DOHH2 (cell line): ENCODE measurements at regions not wholly inside any gene's neighbourhood (a gene's known extent, or its start where the extent isn't known, plus 50 kb on each side); places are given as distances from the start of the nearest gene placed in this dataset.
"Not testable (repeated sequence)": the region's sequence is repeated elsewhere in the genome, so short reads cannot be mapped to it uniquely, and the experiment has no call there.

Experiments used
- H3F3A ChIP-seq: fragments of 200-600 bp; sonication (generic), shearing (Covaris generic); 2 replicates; pipeline ENCODE4 v1.6.0; 2016; ENCODE audit warnings: antibody characterized with exemption, mild to moderate bottlenecking; ENCODE audit not compliant: control insufficient read depth, insufficient read depth
- H3K27ac ChIP-seq: fragments of 200-600 bp; sonication (generic); 2 replicates; pipeline ENCODE4 v1.5.1; 2014; ENCODE audit warnings: low read depth, mild to moderate bottlenecking, low read length, moderate library complexity
- H3K27me3 ChIP-seq: fragments of 200-600 bp; sonication (generic); 2 replicates; pipeline ENCODE4 v1.6.1; 2014; ENCODE audit warnings: mild to moderate bottlenecking, low read length, mixed read lengths; ENCODE audit not compliant: control insufficient read depth
- H3K36me3 ChIP-seq: fragments of 200-600 bp; sonication (generic); 2 replicates; pipeline ENCODE4 v1.6.1; 2014; ENCODE audit warnings: mild to moderate bottlenecking, low read length, moderate library complexity, mixed read lengths; ENCODE audit not compliant: control insufficient read depth
- H3K4me1 ChIP-seq: fragments of 200-600 bp; sonication (generic); 2 replicates; pipeline ENCODE4 v1.6.1; 2014; ENCODE audit warnings: mild to moderate bottlenecking, low read length, mixed read lengths; ENCODE audit not compliant: control insufficient read depth
- H3K4me2 ChIP-seq: fragments of 200-600 bp; sonication (generic); 2 replicates; pipeline ENCODE4 v1.6.0; 2014; ENCODE audit warnings: mild to moderate bottlenecking, low read length, moderate library complexity
- H3K4me3 ChIP-seq: fragments of 200-600 bp; sonication (generic); 2 replicates; pipeline ENCODE4 v1.5.1; 2014; ENCODE audit warnings: mild to moderate bottlenecking, low read length, mixed read lengths
- H3K79me2 ChIP-seq: fragments of 200-600 bp; sonication (generic); 2 replicates; pipeline ENCODE4 v1.6.1; 2014; ENCODE audit warnings: mild to moderate bottlenecking, low read length, mixed read lengths; ENCODE audit not compliant: control insufficient read depth
- H3K9me2 ChIP-seq: fragments of 200-600 bp; sonication (generic); replicated peaks from 2 replicates; pipeline ENCODE4 v1.6.1; 2014; ENCODE audit warnings: mild to moderate bottlenecking, low read length, mixed read lengths; ENCODE audit not compliant: control insufficient read depth
- H3K9me3 ChIP-seq: fragments of 200-600 bp; sonication (generic); 2 replicates; pipeline ENCODE4 v1.6.1; 2014; ENCODE audit warnings: antibody characterized with exemption, low read length, mixed read lengths; ENCODE audit not compliant: control insufficient read depth, insufficient read depth
- H4K20me1 ChIP-seq: fragments of 200-600 bp; sonication (generic); 2 replicates; pipeline ENCODE4 v1.6.0; 2014; ENCODE audit warnings: low read depth, mild to moderate bottlenecking, antibody characterized with exemption, low read length, moderate library complexity; ENCODE audit not compliant: control insufficient read depth, insufficient read depth

DNA sequence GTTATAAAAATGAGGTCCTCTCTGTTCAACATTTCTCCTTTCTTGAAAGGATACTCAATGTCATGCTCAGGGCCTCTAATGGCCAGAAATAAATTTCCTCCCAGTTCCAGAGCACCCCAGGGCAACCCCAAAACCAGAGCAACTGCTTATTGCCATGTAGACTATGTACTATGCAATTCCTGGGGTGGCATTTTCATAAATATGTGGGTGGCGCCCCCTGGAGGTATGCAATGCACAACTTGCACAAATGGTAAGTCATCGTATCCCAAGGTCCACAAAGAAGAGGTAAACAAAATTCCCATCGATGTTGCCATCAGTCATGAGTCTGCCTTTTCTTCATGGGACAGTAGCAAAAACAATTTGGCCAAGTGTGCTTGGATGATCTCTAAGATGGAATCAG lies 98.6 kb upstream of the DEFB108B start:
- not testable (repeated sequence) for H3K36me3 ChIP-seq, H3K4me2 ChIP-seq, H3K4me1 ChIP-seq

DNA sequence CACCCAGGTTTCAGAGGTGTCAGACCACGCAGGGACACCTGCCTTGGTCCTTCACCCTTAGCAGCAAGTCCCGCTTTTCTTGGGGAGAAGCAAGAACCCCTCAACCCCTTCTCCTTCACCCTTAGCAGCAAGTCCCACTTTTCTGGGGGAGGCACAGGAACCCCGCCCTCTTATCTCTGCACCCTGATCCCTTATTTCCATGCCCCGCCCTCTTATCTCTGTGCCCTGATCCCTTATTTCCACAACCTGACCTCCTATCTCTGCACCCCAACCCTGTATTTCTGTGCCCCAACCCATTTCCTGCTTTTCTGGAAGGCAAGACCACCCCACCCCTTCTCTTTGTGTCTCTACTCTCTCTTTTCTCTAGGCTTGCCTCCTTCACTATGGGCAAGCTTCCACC lies 94.7 kb upstream of the DEFB108B start:
- H3K4me1 ChIP-seq, H3K9me3 ChIP-seq, H3K4me3 ChIP-seq, H3K4me2 ChIP-seq, H3K36me3 ChIP-seq, H4K20me1 ChIP-seq, H3F3A ChIP-seq, H3K79me2 ChIP-seq, H3K9me2 ChIP-seq, H3K27ac ChIP-seq, H3K27me3 ChIP-seq: not testable (repeated sequence)

More for the DNA sequence above, 98.6 kb upstream of the DEFB108B start:
- H3K4me3 ChIP-seq, H3F3A ChIP-seq, H3K27me3 ChIP-seq, H3K9me2 ChIP-seq, H3K9me3 ChIP-seq, H4K20me1 ChIP-seq, H3K79me2 ChIP-seq, H3K27ac ChIP-seq: not testable (repeated sequence)

DNA sequence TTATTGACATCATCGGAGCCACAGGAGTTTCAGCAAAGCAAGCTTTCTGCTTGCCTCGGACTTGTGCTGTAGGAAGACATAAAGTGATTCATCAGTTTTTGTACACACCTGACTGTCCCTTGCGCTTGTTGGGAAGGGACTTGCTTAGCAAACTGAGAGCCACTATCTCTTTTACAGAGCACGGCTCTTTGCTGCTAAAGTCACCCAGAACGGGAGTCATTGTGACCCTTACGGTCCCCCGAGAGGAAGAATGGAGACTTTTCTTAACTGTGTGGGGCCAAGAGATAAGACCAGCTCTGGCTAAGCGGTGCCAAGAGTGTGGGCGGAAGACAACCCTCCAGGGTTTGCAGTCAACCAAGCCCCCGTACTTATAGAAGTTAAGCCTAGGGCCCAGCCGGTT lies 89.6 kb upstream of the DEFB108B start:
- not testable (repeated sequence) for H3K4me1 ChIP-seq, H3F3A ChIP-seq, H3K27ac ChIP-seq, H3K36me3 ChIP-seq, H3K79me2 ChIP-seq, H3K9me2 ChIP-seq, H3K4me3 ChIP-seq, H3K27me3 ChIP-seq, H3K9me3 ChIP-seq, H4K20me1 ChIP-seq, H3K4me2 ChIP-seq

DNA sequence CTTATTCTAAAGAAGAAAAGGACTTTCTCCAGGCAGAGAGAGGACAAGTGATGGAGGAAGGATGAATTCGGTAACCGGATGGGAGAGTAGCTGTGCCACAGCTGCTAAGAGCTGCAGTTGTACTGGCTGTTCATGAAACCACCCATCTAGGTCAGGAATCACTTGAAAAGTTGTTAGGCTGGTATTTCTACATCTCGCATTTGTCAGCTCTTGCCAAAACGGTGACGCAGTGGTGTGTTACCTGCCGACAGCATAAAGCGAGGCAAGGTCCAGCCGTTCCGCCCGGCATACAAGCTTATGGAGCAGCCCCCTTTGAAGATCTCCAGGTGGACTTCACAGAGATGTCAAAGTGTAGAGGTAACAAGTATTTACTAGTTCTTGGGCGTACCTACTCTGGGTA lies 87.3 kb upstream of the DEFB108B start:
- H3K27me3 ChIP-seq, H3K79me2 ChIP-seq, H4K20me1 ChIP-seq, H3F3A ChIP-seq, H3K9me3 ChIP-seq, H3K36me3 ChIP-seq, H3K9me2 ChIP-seq, H3K27ac ChIP-seq, H3K4me3 ChIP-seq, H3K4me2 ChIP-seq, H3K4me1 ChIP-seq: not testable (repeated sequence)

- not testable (repeated sequence) for H3K27ac ChIP-seq, H3K9me3 ChIP-seq, H3K4me1 ChIP-seq, H3F3A ChIP-seq, H3K4me3 ChIP-seq, H3K4me2 ChIP-seq, H3K9me2 ChIP-seq, H4K20me1 ChIP-seq, H3K79me2 ChIP-seq, H3K27me3 ChIP-seq, H3K36me3 ChIP-seq
Measured at GRCh38 chr11:71746263-71746662, 86.7 kb upstream of the DEFB108B start.

DNA sequence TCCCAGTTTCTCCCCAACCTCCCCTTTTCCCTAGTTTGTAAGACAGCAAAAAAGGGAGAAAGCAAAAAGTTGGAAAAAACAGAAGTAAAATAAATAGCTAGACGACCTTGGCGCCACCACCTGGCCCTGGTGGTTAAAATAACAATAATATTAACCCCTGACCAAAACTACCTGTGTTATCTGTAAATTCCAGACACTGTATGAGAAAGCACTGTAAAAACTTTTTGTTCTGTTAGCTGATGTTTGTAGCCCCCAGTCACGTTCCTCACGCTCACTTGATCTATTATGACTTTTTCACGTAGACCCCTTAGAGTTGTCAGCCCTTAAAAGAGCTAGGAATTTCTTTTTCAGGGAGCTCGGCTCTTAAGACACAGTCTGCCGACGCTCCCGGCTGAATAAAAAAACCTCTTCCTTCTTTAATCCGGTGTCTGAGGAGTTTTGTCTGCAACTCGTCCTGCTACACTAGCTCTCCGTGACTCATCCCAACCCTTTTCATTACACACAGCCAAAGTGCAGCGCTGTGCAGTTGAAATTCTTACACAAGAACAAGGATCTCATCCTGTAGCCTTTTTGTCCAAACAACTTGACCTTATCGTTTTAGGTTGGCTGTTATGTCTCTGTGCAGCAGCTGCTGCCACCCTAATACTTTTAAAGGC lies 83.9 kb upstream of the DEFB108B start:
- H3K4me3 ChIP-seq, H3K27ac ChIP-seq, H3K27me3 ChIP-seq, H3F3A ChIP-seq, H3K36me3 ChIP-seq, H4K20me1 ChIP-seq, H3K4me2 ChIP-seq, H3K4me1 ChIP-seq, H3K9me3 ChIP-seq, H3K9me2 ChIP-seq, H3K79me2 ChIP-seq: not testable (repeated sequence)

DNA sequence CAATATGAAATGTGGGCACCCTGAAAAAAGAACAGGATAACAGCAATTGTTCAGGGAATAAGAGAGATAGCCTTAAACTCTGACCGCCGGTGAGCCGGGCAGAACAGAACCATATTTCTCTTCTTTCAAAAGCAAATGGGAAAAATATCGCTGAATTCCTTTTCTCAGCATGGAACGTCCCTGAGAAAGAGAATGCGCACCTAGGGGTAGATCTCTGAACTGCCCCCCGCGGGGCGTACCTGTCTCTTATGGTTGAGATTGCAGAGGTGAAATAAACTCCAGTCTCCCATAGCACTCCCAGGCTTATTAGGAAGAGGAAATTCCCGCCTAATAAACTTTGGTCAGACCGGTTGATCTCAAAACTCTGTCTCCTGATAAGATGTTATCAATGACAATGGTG lies 82.1 kb upstream of the DEFB108B start:
- H3K27ac ChIP-seq, H3F3A ChIP-seq, H3K4me3 ChIP-seq, H3K4me2 ChIP-seq, H3K9me2 ChIP-seq, H3K36me3 ChIP-seq, H3K27me3 ChIP-seq, H4K20me1 ChIP-seq, H3K4me1 ChIP-seq, H3K9me3 ChIP-seq, H3K79me2 ChIP-seq: not testable (repeated sequence)

- H3K79me2 ChIP-seq, H3K27ac ChIP-seq, H3K4me3 ChIP-seq, H3K27me3 ChIP-seq, H3K4me2 ChIP-seq, H3K36me3 ChIP-seq, H3K4me1 ChIP-seq, H3K9me3 ChIP-seq, H4K20me1 ChIP-seq, H3K9me2 ChIP-seq, H3F3A ChIP-seq: not testable (repeated sequence)
Measured at GRCh38 chr11:71764695-71765491, 68.1 kb upstream of the DEFB108B start.
